ENCODE measurements at regions not wholly inside any gene's neighbourhood (a gene's known extent, or its start where the extent isn't known, plus 50 kb on each side); places are given as distances from the start of the nearest gene placed in this dataset.

- TF ChIP-seq CTCF (IDR thresholded peaks at IDR 0.05; ENCODE audit: low read depth, low read length, poor library complexity, severe bottlenecking) (no peak), EZH2phosphoT487 (IDR thresholded peaks at IDR 0.05; ENCODE audit: borderline replicate concordance, low read length) (no peak)
These were observed 204.1 kb upstream of the SUCLG2 start for GRCh38 chr3:67858492-67858891.
